GM23338 (cell line): ENCODE measurements at regions not wholly inside any gene's neighbourhood (a gene's known extent, or its start where the extent isn't known, plus 50 kb on each side); places are given as distances from the start of the nearest gene placed in this dataset.

Source experiments
- CREB1 ChIP-seq: fragments of 250-450 bp; sonication (Bioruptor Pico); IDR thresholded peaks from 2 replicates; pipeline ENCODE4 v1.5.0; 2020; ENCODE audit warnings: low read depth, mild to moderate bottlenecking, moderate library complexity
- CTCF ChIP-seq, 2 experiments: fragments of 200-600 bp in 1 of 2; sonication (generic) in 1 of 2; conservative IDR thresholded peaks; 2 replicates each; pipeline versions ENCODE4 v1.5.1 to v1.6.1; 2016 to 2017; ENCODE audit warnings: antibody characterized with exemption in 2 of 2, low read depth in 2 of 2, mild to moderate bottlenecking in 2 of 2, moderate library complexity in 1 of 2
- EZH2 ChIP-seq: fragments of 200-600 bp; sonication (generic); IDR thresholded peaks from one replicate; pipeline ENCODE4 v1.8.0; 2017; ENCODE audit warnings: antibody characterized with exemption, mild to moderate bottlenecking, low read depth; ENCODE audit not compliant: unreplicated experiment
- EZH2phosphoT487 ChIP-seq: fragments of 200-600 bp; sonication (generic); IDR thresholded peaks from one replicate; pipeline ENCODE4 v1.8.1; 2018; ENCODE audit warnings: antibody characterized with exemption; ENCODE audit not compliant: unreplicated experiment
- JUNB ChIP-seq: IDR thresholded peaks from one replicate; pipeline ENCODE4 v1.6.1; 2016; ENCODE audit warnings: antibody characterized with exemption; ENCODE audit not compliant: unreplicated experiment
- NANOG ChIP-seq: IDR thresholded peaks from 2 replicates; pipeline ENCODE4 v1.6.1; 2016; ENCODE audit warnings: antibody characterized with exemption, borderline replicate concordance
- POLR2AphosphoS5 ChIP-seq: IDR thresholded peaks from 2 replicates; pipeline ENCODE4 v1.6.1; 2016; ENCODE audit warnings: antibody characterized with exemption, low read depth
- ZNF331 ChIP-seq: fragments of 250-450 bp; sonication (Bioruptor Pico); IDR thresholded peaks from 2 replicates; pipeline ENCODE4 v1.5.0; 2020; ENCODE audit warnings: low read depth, mild to moderate bottlenecking, moderate library complexity
- ZNF462 ChIP-seq: fragments of 250-450 bp; sonication (Bioruptor Pico); IDR thresholded peaks from 2 replicates; pipeline ENCODE4 v1.5.0; 2020; ENCODE audit warnings: mild to moderate bottlenecking, moderate library complexity
- TF ChIP-seq, protein P1 (sequence below): IDR thresholded peaks from one replicate; pipeline ENCODE4 v1.6.1; 2018; ENCODE audit warnings: antibody characterized with exemption; ENCODE audit not compliant: unreplicated experiment

- TF ChIP-seq CTCF (conservative IDR thresholded peaks at IDR 0.05; ENCODE audit: low read depth in 2 of 2) (no peak), POLR2AphosphoS5 (no peak), EZH2 (no peak), JUNB (no peak), ZNF331 (CRISPR knock-in tag) (no peak), ZNF462 (CRISPR knock-in tag) (no peak), CREB1 (no peak), EZH2phosphoT487 (no peak), NANOG (no peak)
- TF ChIP-seq, protein P1, sequence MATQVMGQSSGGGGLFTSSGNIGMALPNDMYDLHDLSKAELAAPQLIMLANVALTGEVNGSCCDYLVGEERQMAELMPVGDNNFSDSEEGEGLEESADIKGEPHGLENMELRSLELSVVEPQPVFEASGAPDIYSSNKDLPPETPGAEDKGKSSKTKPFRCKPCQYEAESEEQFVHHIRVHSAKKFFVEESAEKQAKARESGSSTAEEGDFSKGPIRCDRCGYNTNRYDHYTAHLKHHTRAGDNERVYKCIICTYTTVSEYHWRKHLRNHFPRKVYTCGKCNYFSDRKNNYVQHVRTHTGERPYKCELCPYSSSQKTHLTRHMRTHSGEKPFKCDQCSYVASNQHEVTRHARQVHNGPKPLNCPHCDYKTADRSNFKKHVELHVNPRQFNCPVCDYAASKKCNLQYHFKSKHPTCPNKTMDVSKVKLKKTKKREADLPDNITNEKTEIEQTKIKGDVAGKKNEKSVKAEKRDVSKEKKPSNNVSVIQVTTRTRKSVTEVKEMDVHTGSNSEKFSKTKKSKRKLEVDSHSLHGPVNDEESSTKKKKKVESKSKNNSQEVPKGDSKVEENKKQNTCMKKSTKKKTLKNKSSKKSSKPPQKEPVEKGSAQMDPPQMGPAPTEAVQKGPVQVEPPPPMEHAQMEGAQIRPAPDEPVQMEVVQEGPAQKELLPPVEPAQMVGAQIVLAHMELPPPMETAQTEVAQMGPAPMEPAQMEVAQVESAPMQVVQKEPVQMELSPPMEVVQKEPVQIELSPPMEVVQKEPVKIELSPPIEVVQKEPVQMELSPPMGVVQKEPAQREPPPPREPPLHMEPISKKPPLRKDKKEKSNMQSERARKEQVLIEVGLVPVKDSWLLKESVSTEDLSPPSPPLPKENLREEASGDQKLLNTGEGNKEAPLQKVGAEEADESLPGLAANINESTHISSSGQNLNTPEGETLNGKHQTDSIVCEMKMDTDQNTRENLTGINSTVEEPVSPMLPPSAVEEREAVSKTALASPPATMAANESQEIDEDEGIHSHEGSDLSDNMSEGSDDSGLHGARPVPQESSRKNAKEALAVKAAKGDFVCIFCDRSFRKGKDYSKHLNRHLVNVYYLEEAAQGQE: no peak
These were observed 181.7 kb upstream of the RIOK2 start for GRCh38 chr5:97364731-97365130.
